HepG2 (cell line): ENCODE measurements at regions not wholly inside any gene's neighbourhood (a gene's known extent, or its start where the extent isn't known, plus 50 kb on each side); places are given as distances from the start of the nearest gene placed in this dataset.

Experiments used
- CTCF ChIP-seq: sonication (generic); formaldehyde crosslinking; IDR thresholded peaks from 2 replicates; pipeline ENCODE4 v1.5.0; 2020; ENCODE audit warnings: mild to moderate bottlenecking, missing genetic modification reagents, moderate library complexity
- MAFK ChIP-seq, 2 experiments: IDR thresholded peaks in 1 of 2; conservative IDR thresholded peaks in 1 of 2; 2 replicates each; pipeline ENCODE4 v1.6.1; 2011; ENCODE audit warnings: improper control_type of control experiment in 2 of 2, low read length in 2 of 2
- MAZ ChIP-seq, 2 experiments: sonication (generic) in 1 of 2; formaldehyde crosslinking in 1 of 2; IDR thresholded peaks; 2 replicates each; pipeline versions ENCODE4 v1.5.0 to v1.6.1; 2012 to 2020; ENCODE audit warnings: low read depth in 2 of 2, mild to moderate bottlenecking in 2 of 2, borderline replicate concordance in 1 of 2, improper control_type of control experiment in 1 of 2, low read length in 1 of 2, missing genetic modification reagents in 1 of 2, moderate library complexity in 1 of 2
- NR1H2 ChIP-seq: sonication (generic); formaldehyde crosslinking; IDR thresholded peaks from 2 replicates; pipeline ENCODE4 v1.8.1; 2022; ENCODE audit warnings: low read depth, missing genetic modification reagents, borderline replicate concordance
- POLR2A ChIP-seq, 2 experiments: IDR thresholded peaks; 2 replicates each; pipeline ENCODE4 v1.6.1; 2011; ENCODE audit warnings: low read depth in 2 of 2, low read length in 2 of 2, mild to moderate bottlenecking in 1 of 2, moderate library complexity in 1 of 2; ENCODE audit not compliant: insufficient read depth in 1 of 2
- USF2 ChIP-seq, 2 experiments: sonication (generic) in 1 of 2; formaldehyde crosslinking in 1 of 2; IDR thresholded peaks; 2 replicates each; pipeline versions ENCODE4 v1.5.1 to v1.6.1; 2011 to 2020; ENCODE audit warnings: borderline replicate concordance in 1 of 2, low read depth in 1 of 2, low read length in 1 of 2, mild to moderate bottlenecking in 1 of 2, missing genetic modification reagents in 1 of 2, moderate library complexity in 1 of 2
- ZBTB49 ChIP-seq: sonication (generic); formaldehyde crosslinking; IDR thresholded peaks from 2 replicates; pipeline ENCODE4 v1.4.0; 2020; ENCODE audit warnings: missing genetic modification reagents, borderline replicate concordance

GRCh38 chr10:107706096-107706725 lies 541.7 kb upstream of the SORCS1 start:
- TF ChIP-seq CTCF (CRISPR knock-in tag) (no peak), MAZ (IDR thresholded peaks at IDR 0.05; ENCODE audit: borderline replicate concordance, low read depth, low read length) (no peak), MAZ (CRISPR knock-in tag; IDR thresholded peaks at IDR 0.05; ENCODE audit: low read depth) (no peak), USF2 (IDR thresholded peaks at IDR 0.05; ENCODE audit: low read depth, low read length) (no peak), USF2 (CRISPR knock-in tag; IDR thresholded peaks at IDR 0.05; ENCODE audit: borderline replicate concordance) (no peak), POLR2A (IDR thresholded peaks at IDR 0.05; ENCODE audit: insufficient read depth in 1 of 2, low read depth in 2 of 2, low read length in 2 of 2) (no peak), ZBTB49 (CRISPR knock-in tag) (no peak), MAFK (conservative IDR thresholded peaks at IDR 0.05 in 1 of 2, IDR thresholded peaks at IDR 0.05 in 1 of 2; ENCODE audit: low read length in 2 of 2) (no peak), NR1H2 (CRISPR knock-in tag) (no peak)
